Fibroblast of skin of back (primary cell): ENCODE measurements at regions not wholly inside any gene's neighbourhood (a gene's known extent, or its start where the extent isn't known, plus 50 kb on each side); places are given as distances from the start of the nearest gene placed in this dataset.
A peak's percentile ranks its signal among the peaks of the same experiment; 100 is the strongest.

Source experiments
- DNase-seq: peaks from one replicate; pipeline ENCODE4 v3.0.0-alpha.2; 2013

- DNase-seq: peak; percentile 84
Observed at GRCh38 chr5:133735346-133735745, 123.0 kb upstream of the FSTL4 start.

GRCh38 chr5:133734916-133735315 is 122.6 kb upstream of the FSTL4 start:
- no peak for DNase-seq

GRCh38 chr5:133732536-133732935 is 120.2 kb upstream of the FSTL4 start:
- no peak for DNase-seq

- DNase-seq: no peak
Observed at GRCh38 chr5:133731951-133732350, 119.6 kb upstream of the FSTL4 start.

- DNase-seq: no peak
Observed at GRCh38 chr5:133730866-133731265, 118.5 kb upstream of the FSTL4 start.

GRCh38 chr5:133730346-133730745 is 118.0 kb upstream of the FSTL4 start:
- DNase-seq: no peak

GRCh38 chr5:133729800-133730199 is 117.5 kb upstream of the FSTL4 start:
- DNase-seq: no peak

GRCh38 chr5:133728475-133728874 is 116.1 kb upstream of the FSTL4 start:
- DNase-seq: no peak

GRCh38 chr5:133727636-133728035 is 115.3 kb upstream of the FSTL4 start:
- no peak for DNase-seq

- no peak for DNase-seq
Observed at GRCh38 chr5:133723651-133724366, 111.5 kb upstream of the FSTL4 start.

GRCh38 chr5:133723126-133723525 is 110.8 kb upstream of the FSTL4 start:
- DNase-seq: no peak

- no peak for DNase-seq
Observed at GRCh38 chr5:133721365-133721764, 109.0 kb upstream of the FSTL4 start.

- no peak for DNase-seq
Observed at GRCh38 chr5:133718457-133718856, 106.1 kb upstream of the FSTL4 start.

- DNase-seq: no peak
Observed at GRCh38 chr5:133716532-133717183, 104.3 kb upstream of the FSTL4 start.

GRCh38 chr5:133715616-133716015 is 103.3 kb upstream of the FSTL4 start:
- DNase-seq: no peak

- DNase-seq: no peak
Observed at GRCh38 chr5:133715216-133715615, 102.9 kb upstream of the FSTL4 start.

GRCh38 chr5:133714161-133714915 is 102.0 kb upstream of the FSTL4 start:
- DNase-seq: no peak

GRCh38 chr5:133713751-133714150 is 101.4 kb upstream of the FSTL4 start:
- no peak for DNase-seq

GRCh38 chr5:133713209-133713608 is 100.9 kb upstream of the FSTL4 start:
- DNase-seq: no peak

GRCh38 chr5:133712562-133712961 is 100.2 kb upstream of the FSTL4 start:
- no peak for DNase-seq

- peak; percentile 3 for DNase-seq
Observed at GRCh38 chr5:133709209-133709725, 96.9 kb upstream of the FSTL4 start.

- DNase-seq: no peak
Observed at GRCh38 chr5:133708331-133708850, 96.0 kb upstream of the FSTL4 start.

- no peak for DNase-seq
Observed at GRCh38 chr5:133707629-133708028, 95.3 kb upstream of the FSTL4 start.
